Stimulated activated CD4-positive, alpha-beta T cell treated with anti-CD3 and anti-CD28 coated beads, Interleukin-1b, Interleukin-23, amount 100 ng/mL, for 48 hours (primary cell): ENCODE measurements at regions not wholly inside any gene's neighbourhood (a gene's known extent, or its start where the extent isn't known, plus 50 kb on each side); places are given as distances from the start of the nearest gene placed in this dataset.
A peak's percentile ranks its signal among the peaks of the same experiment; 100 is the strongest.
"Not testable (repeated sequence)": the region's sequence is repeated elsewhere in the genome, so short reads cannot be mapped to it uniquely, and the experiment has no call there.

Experiments used
- DNase-seq: peaks from one replicate; pipeline ENCODE4 v3.0.0-alpha.2; 2020

DNA sequence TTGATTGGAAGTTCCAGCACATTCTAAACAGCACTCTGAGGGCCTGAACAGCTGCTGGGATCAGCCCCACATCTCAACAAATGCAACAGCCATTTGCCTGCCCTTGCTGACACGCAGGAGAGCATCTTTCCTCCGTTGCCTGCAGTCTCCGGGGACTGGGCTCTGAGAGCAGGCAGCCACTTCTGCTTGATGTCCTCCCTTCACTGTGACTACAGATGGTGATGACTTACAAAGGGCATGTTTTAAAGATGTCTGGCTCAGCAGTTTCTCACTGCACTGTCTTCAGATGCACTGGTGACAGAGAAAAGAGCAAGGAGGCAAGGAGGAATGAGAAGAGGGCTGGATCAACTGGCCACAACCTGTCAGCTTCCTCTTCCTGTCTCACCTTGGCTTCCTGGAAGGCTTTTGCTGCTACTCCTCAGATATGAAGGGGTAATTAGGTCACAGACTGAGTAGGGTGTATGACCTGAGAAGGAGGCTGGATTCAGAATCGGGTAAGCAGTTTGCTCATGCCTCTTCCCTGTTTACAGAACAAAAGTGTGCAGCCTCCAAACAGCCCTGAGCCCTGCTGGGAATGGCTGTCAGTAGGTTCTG, 143.5 kb upstream of the GHITM start:
- no peak for DNase-seq

DNA sequence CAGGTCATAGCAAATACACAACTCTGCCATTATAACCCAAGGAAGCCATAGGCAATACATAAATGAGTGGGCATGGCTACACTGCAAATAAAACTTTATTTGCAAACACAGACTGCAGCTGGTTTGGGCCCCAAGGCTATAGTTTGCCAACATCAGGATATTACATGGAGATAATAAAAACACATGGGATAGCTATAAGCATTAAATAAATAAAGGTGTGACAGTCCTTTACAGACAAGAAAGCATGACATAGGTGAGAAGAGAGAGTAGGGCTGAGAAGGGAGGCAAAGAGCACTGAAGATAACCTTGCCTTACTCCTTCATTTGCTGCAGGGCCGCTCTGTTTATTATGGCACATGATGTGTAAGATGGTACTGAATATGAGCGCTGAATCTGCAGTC, 135.1 kb upstream of the GHITM start:
- no peak for DNase-seq

DNA sequence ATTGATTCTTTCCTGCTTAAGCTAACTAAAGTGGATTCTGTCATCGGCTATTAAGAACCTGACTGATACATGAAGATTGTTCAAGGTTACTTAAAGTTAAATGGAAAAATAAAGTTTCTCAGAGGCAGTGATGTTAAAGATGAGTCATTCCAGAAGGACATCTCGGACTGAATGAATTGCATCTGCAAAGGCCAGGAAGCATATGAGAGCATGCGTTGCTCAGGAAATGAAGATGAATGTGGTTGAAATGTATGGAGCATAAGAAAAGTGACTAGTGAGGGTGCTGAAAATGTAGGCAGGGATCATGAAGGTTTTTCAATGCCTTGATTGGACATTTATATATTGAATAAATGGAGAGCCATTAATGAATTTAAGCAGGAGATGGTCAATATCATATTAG, 133.9 kb upstream of the GHITM start:
- no peak for DNase-seq

DNA sequence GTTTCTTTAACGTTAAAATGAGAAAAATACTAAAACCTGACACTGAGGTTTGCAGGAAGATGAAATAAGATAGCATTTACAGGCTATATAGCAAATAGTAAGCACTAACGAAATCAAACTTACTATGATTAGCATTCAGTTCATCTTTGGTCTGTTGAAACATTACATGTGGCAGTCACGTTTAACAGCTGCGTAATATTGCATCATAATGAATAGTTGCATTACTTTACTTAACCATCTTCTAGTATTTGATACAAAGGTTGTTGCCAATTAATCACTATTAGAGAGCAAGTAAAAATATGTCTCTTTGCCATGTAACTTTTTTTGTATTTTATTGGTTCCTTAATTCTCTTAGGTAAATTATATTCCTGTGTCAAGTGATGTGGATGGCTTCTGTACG, 131.8 kb upstream of the GHITM start:
- no peak for DNase-seq

DNA sequence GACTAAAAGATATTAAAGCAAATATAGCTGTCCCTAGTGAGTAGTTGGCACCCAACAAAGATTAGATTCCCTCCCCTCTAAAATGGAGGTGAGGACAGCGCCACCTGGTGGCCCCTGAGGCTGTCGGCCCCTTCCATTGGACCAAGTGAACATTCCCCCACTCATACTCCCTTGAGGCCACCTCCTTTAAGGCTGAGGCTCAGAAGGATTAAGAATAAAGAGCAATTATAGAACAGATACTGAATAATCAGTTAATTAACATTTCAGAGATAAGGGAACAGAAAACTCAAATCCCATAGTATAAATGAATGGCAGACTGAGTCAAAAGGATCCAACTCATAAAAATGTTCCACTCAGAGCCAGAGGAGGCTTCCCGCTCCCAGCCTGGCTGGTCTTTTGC, 130.4 kb upstream of the GHITM start:
- DNase-seq, result peak; percentile 32

DNA sequence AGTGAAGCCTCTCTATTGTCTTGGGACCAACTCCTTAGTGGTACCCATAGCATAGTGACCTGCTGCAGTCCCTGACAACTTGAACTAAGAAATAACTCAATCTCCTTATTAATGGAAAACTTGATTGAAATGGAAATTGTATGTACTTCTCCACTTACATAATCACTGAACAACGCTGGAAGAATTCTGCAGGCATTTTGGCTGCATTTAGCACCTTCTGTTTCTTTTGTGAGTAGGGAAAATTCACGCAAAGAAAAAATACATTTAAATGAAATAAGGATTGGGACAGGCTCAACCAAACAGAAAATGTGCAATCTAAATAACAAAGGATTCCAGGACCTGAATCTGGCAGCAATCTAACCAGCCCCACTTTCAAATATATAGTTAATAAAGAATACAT, 126.9 kb upstream of the GHITM start:
- DNase-seq, result no peak

DNA sequence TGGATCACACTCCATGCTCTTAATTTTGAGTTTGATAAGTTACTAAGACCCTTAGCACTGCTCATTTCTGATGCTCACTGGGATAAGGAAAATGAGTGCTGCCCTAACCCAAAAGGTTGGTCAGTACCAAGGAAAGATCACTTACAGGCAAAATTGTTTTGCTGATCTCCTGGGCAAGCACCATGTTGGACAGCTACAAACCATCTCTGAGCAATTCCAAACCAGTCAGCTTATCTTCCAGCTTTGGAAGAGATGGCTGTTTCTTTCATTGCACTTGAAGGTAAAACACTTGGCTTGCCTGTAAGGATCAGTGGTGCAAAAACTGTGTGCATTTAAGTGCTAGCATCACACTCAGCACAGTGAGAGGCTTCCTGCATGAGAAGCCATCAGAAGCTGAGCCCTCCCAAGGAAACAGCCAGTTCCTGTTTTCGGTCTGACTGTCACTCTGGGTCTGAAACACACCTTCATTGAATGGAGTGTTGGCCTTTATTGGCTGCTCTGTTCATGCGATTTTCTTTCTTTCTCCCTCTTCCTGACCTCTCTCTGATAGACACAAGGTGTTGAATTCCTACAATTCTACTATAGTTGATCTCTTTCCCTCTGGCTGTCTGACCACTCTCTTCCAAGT, 126.4 kb upstream of the GHITM start:
- DNase-seq, result no peak

DNA sequence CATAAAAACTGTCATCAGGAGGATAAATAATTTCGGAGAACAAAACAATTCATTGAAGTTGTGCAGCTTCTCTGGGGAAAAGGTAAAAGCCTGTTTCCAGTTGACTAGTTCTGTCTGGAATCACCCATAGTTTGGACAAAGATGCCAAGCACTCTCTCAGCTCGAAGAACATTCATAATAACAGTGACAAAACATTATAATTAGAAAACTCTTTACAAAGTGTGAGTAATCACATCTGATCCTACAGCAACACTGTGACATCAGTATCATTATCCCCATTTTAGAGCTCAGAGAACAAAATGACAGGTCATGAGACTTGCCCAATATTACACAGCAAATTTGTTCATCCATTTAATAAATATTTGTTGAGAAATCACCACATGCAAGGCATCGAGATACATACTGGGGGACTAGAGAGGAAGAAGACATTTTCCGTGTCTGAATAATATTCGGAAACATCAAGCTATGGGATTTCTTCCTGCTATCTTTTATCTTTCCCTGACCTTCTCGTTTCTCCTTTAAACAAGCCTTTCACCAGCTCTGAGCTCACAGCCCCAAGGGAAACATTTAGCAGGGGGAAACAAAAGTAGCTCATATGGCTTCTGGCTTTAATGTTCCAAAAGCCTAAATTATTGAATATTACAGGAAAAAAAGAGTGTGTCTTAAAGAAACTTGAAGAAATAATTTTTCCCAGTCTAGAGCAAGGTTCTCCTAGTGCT, 123.3 kb upstream of the GHITM start:
- DNase-seq, result no peak

DNA sequence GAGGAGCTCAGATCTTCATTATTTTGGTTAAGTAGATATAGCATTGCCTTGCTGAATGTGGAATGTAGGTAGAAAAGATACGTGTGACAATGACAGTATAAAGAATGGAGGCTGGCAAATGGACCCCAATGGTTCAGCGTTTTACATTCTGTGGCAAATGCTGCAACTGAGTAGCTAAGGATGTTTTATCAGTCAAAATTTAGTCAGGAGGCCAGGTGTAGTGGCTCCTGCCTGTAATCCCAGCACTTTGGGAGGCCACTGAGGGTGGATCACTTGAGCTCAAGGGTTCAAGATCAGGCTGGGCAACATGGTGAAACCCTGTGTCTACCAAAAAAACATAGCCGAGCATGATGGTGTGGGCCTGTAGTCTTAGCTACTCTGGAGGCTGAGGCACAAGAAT, 120.5 kb upstream of the GHITM start:
- no peak for DNase-seq

DNA sequence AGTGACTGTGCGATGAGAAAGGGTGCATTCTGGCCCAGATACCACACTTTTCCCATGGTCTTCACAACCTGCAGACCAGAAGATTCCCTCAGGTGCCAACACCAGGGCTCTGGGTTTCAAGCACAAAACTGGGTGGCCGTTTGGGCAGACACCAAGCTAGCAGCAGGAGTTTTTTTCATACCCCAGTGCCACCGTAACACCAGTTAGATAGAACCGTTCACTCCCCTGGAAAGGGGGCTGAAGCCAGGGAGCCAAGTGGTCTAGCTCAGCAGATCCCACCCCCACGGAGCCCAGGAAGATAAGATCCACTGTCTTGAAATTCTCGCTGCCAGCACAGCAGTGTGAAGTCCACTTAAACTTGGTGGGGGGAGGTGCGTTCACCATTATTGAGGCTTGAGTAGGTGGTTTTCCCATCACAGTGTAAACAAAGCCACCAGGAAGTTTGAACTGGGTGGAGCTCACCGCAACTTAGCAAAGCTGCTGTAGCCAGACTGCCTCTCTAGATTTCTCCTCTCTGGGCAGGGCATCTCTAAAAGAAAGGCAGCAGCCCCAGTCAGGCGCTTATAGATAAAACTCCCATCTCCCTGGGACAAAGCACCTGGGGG, 119.4 kb upstream of the GHITM start:
- DNase-seq, result not testable (repeated sequence)

DNA sequence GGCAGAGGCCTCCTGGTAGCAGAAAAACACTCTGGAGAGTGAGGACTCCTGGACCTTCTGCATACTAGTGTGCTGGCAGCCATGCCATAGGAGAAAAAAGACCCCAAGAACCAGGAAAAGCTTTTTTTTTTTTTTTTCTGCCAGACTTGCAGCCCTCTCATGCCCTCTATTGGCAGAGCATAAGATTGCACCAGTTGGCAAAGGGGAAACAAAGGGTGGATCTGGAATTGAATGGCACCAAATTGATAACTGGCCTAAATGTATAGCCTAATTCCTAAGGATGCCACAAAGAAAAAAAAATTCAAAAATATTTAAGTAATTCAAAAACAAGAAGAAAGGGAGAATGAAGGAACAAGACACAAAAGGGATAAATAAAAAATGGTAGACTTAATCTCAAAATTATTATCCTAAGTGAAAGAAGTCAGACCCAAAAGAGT, 112.5 kb upstream of the GHITM start:
- DNase-seq, result no peak

DNA sequence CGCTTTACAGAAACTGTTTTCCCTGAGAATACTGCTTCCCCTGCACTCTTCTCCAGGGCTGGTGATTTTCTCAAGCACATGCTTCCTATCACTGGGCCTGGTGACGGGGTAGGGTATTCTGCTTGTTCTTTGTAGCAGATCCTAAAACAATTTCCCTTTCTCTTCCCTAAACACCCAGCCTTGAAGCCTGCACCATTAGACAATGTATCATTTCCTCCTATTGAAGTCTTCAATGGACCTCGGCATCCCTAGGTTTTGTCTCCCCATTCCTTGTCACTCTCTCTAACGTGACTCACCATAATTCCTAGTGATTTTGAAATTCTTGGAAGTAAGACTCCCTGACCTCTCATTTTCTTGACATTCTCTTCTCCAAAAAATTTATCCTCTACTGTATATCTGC, 109.5 kb upstream of the GHITM start:
- DNase-seq, result no peak

DNA sequence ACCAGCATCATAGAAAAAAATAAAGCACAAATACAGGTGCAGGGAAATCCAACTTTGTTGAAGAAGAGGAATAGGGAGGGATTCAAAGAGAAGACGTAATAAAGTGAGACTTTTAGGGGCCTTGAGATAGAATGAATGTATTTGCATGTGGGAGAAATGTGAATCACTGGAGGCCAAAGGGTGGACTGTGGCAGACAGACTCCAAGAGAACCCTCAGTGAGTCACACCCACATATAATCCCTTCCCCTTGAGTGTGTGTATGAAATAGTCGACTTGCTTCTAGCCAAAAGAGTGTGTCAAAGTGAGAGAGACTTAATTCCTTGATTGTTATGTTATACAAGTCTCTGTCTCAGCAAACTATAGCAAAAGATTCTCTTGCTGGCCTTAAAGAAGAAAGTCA, 101.3 kb upstream of the GHITM start:
- no peak for DNase-seq

DNA sequence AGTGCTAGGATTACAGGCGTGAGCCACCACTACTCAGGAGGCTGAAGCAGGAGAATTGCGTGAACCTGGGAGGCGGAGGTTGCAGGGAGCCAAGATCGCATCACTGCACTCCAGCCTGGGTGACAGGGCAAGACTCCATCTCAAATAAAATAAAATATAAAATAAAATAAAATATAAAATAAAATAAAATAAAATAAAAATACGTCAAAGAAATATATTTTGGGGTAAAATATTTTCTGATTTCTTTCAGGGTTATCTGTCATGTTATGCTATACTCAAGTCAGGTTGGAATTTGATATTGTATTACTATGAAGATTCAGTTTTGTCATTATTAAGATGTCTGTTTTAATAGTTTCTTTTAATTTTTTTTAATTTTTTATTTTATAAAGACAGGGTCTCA, 99.4 kb upstream of the GHITM start:
- no peak for DNase-seq

DNA sequence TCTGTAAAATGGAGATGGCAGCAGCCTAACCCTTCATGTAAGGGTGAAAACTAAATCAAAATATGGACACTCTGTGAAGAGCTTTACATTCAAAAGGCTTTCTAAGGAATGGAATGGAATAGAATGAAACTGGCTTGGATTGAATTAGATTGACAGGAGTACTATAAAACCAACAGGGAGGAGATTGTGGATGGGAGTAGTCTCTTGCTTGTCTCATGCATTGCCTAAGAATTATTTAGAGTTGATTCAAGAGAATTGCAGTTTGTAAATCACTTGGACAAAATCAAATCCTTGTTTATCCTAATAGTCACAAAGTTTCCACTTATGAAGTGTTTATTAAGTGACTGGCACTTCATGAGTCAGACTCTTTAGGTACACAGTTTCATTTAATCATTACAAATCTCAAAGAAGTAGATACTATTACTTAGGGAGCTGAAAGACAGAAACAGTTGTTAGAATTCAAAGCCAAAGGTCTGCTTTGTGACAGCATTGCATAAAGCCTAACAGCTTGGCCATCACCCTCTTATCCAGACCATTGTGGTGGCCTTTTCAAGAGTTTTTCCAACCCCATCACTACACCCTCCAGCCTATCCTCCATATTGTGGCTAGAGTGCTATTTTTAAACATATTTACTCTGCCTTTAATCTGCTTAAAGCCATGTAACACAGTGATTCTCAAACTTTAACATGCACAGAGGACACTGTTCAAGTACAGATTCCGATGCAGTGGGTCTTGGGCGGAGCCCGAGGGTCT, 91.9 kb upstream of the GHITM start:
- DNase-seq, result no peak

DNA sequence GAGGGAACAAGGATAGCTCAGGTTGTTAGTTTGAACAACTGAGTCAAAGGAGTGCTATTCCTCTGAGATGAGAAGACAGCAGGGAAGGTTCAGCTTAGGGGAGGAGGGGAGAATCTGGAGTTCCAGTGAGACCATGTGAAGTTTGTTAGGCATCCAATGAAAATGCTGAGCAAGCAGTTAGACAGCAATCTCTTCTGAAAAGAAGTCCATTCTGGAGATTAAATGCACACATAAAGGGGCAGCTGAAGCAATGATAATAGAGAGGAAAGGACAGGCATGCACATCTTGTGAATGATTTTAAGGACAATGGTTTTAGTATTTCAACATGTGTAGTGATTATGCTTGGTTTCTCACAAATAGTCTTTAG, 89.7 kb upstream of the GHITM start:
- no peak for DNase-seq

DNA sequence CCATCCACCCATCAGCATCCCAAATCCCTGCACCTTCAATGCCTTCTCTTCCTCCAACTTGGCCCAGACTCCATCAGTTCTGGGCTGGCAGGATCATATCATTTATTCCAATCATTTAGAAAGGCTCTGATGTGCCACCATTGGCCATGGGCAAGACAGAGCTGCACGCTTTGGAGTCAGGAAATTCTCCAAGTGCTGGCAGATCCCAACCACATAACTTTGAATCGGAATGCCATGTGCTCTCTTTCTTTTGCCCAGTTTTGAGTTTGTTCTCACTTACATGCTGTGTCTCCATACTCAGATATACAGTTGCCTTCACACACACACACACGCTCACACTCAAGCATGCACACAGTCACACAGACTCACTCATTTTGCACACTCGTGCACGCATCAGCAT, 85.7 kb upstream of the GHITM start:
- no peak for DNase-seq

DNA sequence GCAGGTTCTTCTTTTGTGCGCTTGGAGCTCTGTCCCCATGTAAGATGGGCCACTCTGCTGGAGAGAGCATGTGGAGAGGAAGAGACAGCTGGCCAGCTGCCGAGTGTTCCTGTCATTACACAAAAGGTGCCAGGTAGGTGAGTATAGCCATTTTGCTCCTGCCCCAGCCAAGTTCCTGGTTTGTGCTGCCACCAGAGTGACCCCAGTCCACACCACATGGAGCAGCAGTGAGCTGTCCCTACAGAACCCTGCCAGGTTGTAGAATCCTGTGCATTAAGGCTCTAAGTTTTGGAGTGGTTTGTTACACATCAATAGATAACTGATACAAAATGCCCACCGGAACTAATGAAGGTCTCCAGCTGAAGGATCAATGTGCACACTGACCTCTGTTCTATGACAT, 84.6 kb upstream of the GHITM start:
- no peak for DNase-seq

DNA sequence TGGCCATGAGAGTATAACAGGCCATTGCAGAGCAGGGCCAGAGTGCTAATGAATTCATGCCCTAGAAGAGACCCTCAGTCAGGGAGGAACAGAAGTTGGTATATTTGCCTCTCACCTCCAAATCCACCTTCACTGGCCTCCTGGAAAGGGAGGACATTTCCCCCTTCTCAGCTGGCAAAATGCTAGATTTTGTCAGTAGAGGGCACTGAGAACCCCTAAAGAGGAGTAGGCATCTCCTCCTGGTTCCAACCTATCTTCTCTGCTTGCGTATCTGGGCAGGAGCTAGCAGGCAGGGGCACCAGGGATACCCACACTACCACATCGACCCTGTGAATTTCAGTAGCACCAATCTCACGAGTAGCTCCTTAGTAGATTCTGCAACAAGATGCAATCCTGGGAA, 79.8 kb upstream of the GHITM start:
- DNase-seq, result no peak

DNA sequence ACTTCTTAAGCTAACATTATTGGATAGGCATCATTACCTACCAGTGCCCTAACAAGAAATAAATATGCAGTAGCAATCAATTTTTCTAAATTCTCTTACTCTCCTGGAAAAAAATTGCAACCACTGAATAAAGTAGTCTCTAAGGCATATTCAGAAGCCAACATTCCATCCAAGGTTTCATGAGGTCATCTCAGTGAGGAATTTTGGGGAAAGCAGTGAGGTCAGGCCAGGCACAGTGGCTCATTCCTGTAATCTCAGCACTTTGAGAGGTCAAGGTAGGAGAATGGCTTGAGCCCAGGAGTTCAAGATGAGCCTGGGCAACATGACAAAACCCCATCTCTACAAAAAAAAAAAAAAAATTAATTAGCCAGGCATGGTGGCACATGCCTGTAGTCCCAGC, 75.9 kb upstream of the GHITM start:
- no peak for DNase-seq

DNA sequence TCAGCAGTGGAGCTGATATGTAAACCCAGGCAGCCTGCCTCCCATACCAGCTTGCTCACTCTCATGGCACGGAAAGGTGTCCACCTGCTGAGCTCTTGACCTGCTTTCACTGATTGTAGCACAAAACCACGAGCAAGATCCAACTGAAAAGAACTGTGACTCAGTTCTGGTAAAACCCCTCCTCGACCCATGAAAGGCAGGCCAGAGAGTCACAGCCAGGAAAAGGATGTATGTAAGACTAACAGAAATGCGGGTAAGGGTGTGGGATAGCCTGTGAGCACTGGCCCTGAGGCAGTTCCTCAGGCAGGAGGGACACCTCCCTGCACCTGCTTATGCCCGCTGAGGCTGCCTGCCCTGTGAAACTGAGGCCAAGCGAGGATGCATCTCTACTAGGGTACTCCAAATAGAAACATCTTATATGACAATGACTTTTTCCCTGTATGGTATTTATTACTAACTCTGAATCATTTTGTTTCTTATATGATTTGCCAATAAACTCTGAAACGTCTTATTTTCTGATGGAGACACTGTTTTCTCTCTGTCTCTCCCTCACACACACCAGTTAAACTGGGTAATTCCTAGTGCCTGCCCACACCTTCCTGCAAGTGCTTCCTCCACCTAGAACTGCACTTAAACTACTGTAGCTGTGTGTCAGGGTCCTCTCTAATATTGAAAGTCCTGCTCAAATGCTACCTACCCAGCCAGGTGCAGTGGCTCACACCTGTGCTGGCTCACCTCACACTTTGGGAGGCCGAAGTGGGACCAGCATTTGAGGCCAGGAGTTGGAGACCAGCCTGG, 73.3 kb upstream of the GHITM start:
- no peak for DNase-seq

DNA sequence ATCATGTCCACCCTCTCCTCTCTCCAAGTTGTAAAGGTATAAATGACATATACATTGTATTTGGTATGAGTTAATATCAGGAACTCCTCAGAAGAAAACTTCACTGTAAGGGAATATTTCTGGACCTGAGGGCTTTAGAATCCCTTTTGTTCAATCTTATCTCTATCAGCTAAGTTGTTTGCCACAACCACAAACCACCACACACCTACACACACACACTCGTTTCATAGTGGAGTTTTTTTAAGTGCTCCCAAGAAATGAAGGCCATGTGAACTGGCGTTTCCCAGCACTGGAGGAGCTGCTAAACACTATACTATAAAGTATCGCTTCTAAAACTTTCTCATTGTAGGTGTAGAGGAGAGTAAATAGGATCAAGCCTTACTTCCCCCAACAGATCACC, 64.8 kb upstream of the GHITM start:
- DNase-seq, result no peak
